Ovary (tissue), 7 donors: ENCODE measurements at regions not wholly inside any gene's neighbourhood (a gene's known extent, or its start where the extent isn't known, plus 50 kb on each side); places are given as distances from the start of the nearest gene placed in this dataset.

Experiments
- DNase-seq, 5 donors: peaks; one replicate each; pipeline ENCODE4 v3.0.0-alpha.2; 2019 to 2020
- H3K27ac ChIP-seq, 2 donors: fragments of 200-600 bp; one replicate each; pipeline versions ENCODE4 v1.5.1 to v1.8.0; 2019 to 2022
- H3K27me3 ChIP-seq: fragments of 200-600 bp; one replicate; pipeline ENCODE4 v1.8.0; 2022
- H3K36me3 ChIP-seq: fragments of 200-600 bp; sonication (generic); one replicate; pipeline ENCODE4 v1.5.1; 2019
- H3K4me1 ChIP-seq: one replicate; pipeline ENCODE4 v1.8.1; 2013; ENCODE audit warnings: mild to moderate bottlenecking, moderate library complexity; ENCODE audit not compliant: insufficient read depth
- H3K4me3 ChIP-seq: fragments of 200-600 bp; sonication (generic); one replicate; pipeline ENCODE4 v1.5.1; 2017
- H3K9me3 ChIP-seq, 2 donors: fragments of 200-600 bp in 1 of 2; sonication (generic) in 1 of 2; one replicate each; pipeline versions ENCODE4 v1.5.1 to v1.8.1; 2013 to 2019; ENCODE audit warnings: mild to moderate bottlenecking in 1 of 2, moderate library complexity in 1 of 2
- CTCF ChIP-seq, 3 donors: fragments of 450-650 bp in 2 of 3; fragments of 200-600 bp in 1 of 3; IDR thresholded peaks; one replicate each; pipeline versions ENCODE4 v1.5.1 to v1.8.0; 2016 to 2022; ENCODE audit warnings: antibody characterized with exemption in 3 of 3, mild to moderate bottlenecking in 1 of 3
- EP300 ChIP-seq: sonication (generic); formaldehyde crosslinking; IDR thresholded peaks from one replicate; pipeline ENCODE4 v1.6.1; 2017; ENCODE audit warnings: antibody characterized with exemption
- POLR2A ChIP-seq: fragments of 450-650 bp; IDR thresholded peaks from one replicate; pipeline ENCODE4 v1.6.1; 2017; ENCODE audit warnings: antibody characterized with exemption, mild to moderate bottlenecking, moderate library complexity
- WGBS, 3 donors: extraction: QIAGEN DNeasy Blood & Tissue Kit in 1 of 3; methylation state at CpG; one replicate each; pipeline versions ENCODE4 v1.1.5 to v1.1.7; 2013 to 2017; 5-methylcytosine and 5-hydroxymethylcytosine counted together
- intact Hi-C, 4 donors: fragments of 100-400 bp; cut with DNase I; formaldehyde crosslinking; loops; one replicate each; pipeline versions ENCODE4 v1.11.0 to v1.15.1; 2022 to 2023
- donor health status: DM: no; HTN: no; CAD: no; lungs with moderate emphysema.
- donor health status: DM: no; HTN: no; CAD: no.
- donor health status: Bipolar disorder and iron deficiency.
- donor health status: DM: no; HTN: no; CAD: no.
- donor health status: DM: yes; HTN: yes; CAD: no.

- Histone ChIP-seq H3K4me1 (peaks cover 9% of the 10 kb centered on the region), H3K9me3 (no peaks in the 10 kb centered on the region), H3K36me3 (no peaks in the 10 kb centered on the region), H3K27me3 (no peaks in the 10 kb centered on the region), H3K4me3 (no peak overlapping the region), H3K27ac (peak overlapping the region; percentile 41 to 78)
- intact Hi-C loops: no loop called here
- DNase-seq: peak; percentile 65 to 85 (median 80)
- WGBS, 3 donors: 11 to 14% (median 12%) methylated on average over 13 of the region's 13 CpGs
- no peak for TF ChIP-seq POLR2A
- no peak for TF ChIP-seq CTCF (IDR thresholded peaks at IDR 0.05)
- TF ChIP-seq EP300: no peak
Measured at GRCh38 chr14:51507906-51508511, 143.7 kb upstream of the FRMD6 start.

GRCh38 chr14:51511265-51511664, 140.4 kb upstream of the FRMD6 start:
- H3K27ac ChIP-seq: no peak overlapping the region
- no peaks in the 10 kb centered on the region for H3K9me3 ChIP-seq
- H3K36me3 ChIP-seq: no peaks in the 10 kb centered on the region
- H3K27me3 ChIP-seq: no peaks in the 10 kb centered on the region
- intact Hi-C loops: no loop called here
- no peak for DNase-seq
- no peak overlapping the region for H3K4me3 ChIP-seq
- TF ChIP-seq POLR2A (no peak), CTCF (IDR thresholded peaks at IDR 0.05) (no peak), EP300 (no peak)
- H3K4me1 ChIP-seq: peaks cover 9% of the 10 kb centered on the region

- no peaks in the 10 kb centered on the region for H3K36me3 ChIP-seq
- H3K4me3 ChIP-seq: no peak overlapping the region
- TF ChIP-seq CTCF (IDR thresholded peaks at IDR 0.05) (no peak), EP300 (no peak), POLR2A (no peak)
- WGBS, 3 donors: 54 to 87% (median 84%) methylated on average over 2 of the region's 2 CpGs
- DNase-seq: no peak
- no peaks in the 10 kb centered on the region for H3K9me3 ChIP-seq
- intact Hi-C loops: no loop called here
- no peaks in the 10 kb centered on the region for H3K27me3 ChIP-seq
- no peak overlapping the region for H3K27ac ChIP-seq
- H3K4me1 ChIP-seq: peaks cover 9% of the 10 kb centered on the region
Measured at GRCh38 chr14:51512316-51512715, 139.4 kb upstream of the FRMD6 start.

- Histone ChIP-seq H3K4me1 (peaks cover 4% of the 10 kb centered on the region), H3K36me3 (no peaks in the 10 kb centered on the region), H3K27ac (no peak overlapping the region), H3K4me3 (no peak overlapping the region), H3K9me3 (no peaks in the 10 kb centered on the region), H3K27me3 (no peaks in the 10 kb centered on the region)
- no peak for DNase-seq
- TF ChIP-seq CTCF (IDR thresholded peaks at IDR 0.05) (no peak), POLR2A (no peak), EP300 (no peak)
- intact Hi-C loops: no loop called here
- 87 to 95% (median 88%) methylated on average over 3 of the region's 3 CpGs for WGBS, 3 donors
Measured at GRCh38 chr14:51513281-51513680, 138.4 kb upstream of the FRMD6 start.
